Peyer's patch (tissue), 4 donors: ENCODE measurements at regions not wholly inside any gene's neighbourhood (a gene's known extent, or its start where the extent isn't known, plus 50 kb on each side); places are given as distances from the start of the nearest gene placed in this dataset.

Source experiments
- POLR2A ChIP-seq, 2 donors: fragments of 450-650 bp; IDR thresholded peaks; one replicate each; pipeline ENCODE4 v1.5.1; 2017; ENCODE audit warnings: antibody characterized with exemption in 2 of 2, mild to moderate bottlenecking in 2 of 2, moderate library complexity in 2 of 2
- TF ChIP-seq, protein P1 (sequence below), 6 experiments: fragments of 450-650 bp in 4 of 6; fragments of 200-600 bp in 2 of 6; sonication (generic) in 1 of 6; IDR thresholded peaks; one replicate each; pipeline ENCODE4 v1.5.1; 2017 to 2019; ENCODE audit warnings: antibody characterized with exemption in 6 of 6, mild to moderate bottlenecking in 3 of 6, moderate library complexity in 1 of 6

DNA sequence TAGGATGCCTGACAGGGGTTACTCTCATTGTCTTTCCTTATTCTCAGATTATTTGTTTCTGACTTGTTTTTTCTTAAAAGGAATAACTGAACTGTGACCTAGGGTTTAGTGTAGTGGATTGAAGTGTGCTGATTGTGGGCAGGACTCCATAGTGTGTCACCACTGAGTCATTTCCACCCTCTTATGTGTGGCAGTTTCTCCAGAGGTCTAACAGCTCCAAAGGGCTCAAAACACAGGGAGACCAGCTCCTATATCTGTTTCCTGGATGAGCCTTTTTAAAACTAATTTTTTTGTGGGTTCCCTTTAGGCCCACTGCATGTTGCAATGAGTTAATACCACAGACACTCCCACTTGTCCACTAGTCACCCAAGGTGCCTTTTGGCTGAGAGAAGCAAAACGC lies 951.1 kb upstream of the ADGRB3 start:
- TF ChIP-seq, protein P1, sequence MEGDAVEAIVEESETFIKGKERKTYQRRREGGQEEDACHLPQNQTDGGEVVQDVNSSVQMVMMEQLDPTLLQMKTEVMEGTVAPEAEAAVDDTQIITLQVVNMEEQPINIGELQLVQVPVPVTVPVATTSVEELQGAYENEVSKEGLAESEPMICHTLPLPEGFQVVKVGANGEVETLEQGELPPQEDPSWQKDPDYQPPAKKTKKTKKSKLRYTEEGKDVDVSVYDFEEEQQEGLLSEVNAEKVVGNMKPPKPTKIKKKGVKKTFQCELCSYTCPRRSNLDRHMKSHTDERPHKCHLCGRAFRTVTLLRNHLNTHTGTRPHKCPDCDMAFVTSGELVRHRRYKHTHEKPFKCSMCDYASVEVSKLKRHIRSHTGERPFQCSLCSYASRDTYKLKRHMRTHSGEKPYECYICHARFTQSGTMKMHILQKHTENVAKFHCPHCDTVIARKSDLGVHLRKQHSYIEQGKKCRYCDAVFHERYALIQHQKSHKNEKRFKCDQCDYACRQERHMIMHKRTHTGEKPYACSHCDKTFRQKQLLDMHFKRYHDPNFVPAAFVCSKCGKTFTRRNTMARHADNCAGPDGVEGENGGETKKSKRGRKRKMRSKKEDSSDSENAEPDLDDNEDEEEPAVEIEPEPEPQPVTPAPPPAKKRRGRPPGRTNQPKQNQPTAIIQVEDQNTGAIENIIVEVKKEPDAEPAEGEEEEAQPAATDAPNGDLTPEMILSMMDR (IDR thresholded peaks at IDR 0.05) = no peak
- TF ChIP-seq POLR2A (IDR thresholded peaks at IDR 0.05) = no peak
